IMR-90 (cell line): ENCODE measurements at regions not wholly inside any gene's neighbourhood (a gene's known extent, or its start where the extent isn't known, plus 50 kb on each side); places are given as distances from the start of the nearest gene placed in this dataset.
"Not testable (repeated sequence)": the region's sequence is repeated elsewhere in the genome, so short reads cannot be mapped to it uniquely, and the experiment has no call there.

Experiments used
- ATAC-seq: fragments of 200-7000 bp; cut with Tn5 transposase; 2 replicates; pipeline ENCODE4 v1.9.1; 2020; ENCODE audit warnings: low read depth, mild to moderate bottlenecking, moderate library complexity
- BruUV-seq: library from RNA; stranded (reverse); fragments of 400-500 nt; replicated peaks from 2 replicates; lab custom pipeline; 2021; lab: Mats Ljungman, UMichigan
- CTCF ChIA-PET: fragments of 300-600 bp; formaldehyde crosslinking; extraction: SDS; loops from one replicate; lab custom pipeline; 2021; ENCODE audit warnings: antibody characterized with exemption; lab: Yijun Ruan, JAX
- POLR2A ChIA-PET: fragments of 300-600 bp; sonication (Branson Sonifier 250); formaldehyde crosslinking; loops from one replicate; lab custom pipeline; 2022; ENCODE audit warnings: antibody characterized with exemption; ENCODE audit not compliant: unreplicated experiment; lab: Charles Lee
- DNase-seq: peaks from one replicate; pipeline ENCODE4 v3.0.0; 2013
- H2AFZ ChIP-seq: replicated peaks from 2 replicates; pipeline ENCODE3; 2013; ENCODE audit warnings: low read length, mild to moderate bottlenecking; ENCODE audit not compliant: poor library complexity
- H2AK5ac ChIP-seq: 2 replicates; pipeline ENCODE4 v1.6.1; 2013; ENCODE audit warnings: low read depth, low read length, inconsistent platforms
- H2AK9ac ChIP-seq: replicated peaks from 2 replicates; pipeline ENCODE3; 2013; ENCODE audit warnings: mild to moderate bottlenecking, low read depth, low read length, moderate library complexity; ENCODE audit not compliant: poor library complexity
- H2BK120ac ChIP-seq: 2 replicates; pipeline ENCODE4 v1.6.1; 2013; ENCODE audit warnings: low read depth, low read length, inconsistent platforms
- H2BK15ac ChIP-seq: 3 replicates; pipeline ENCODE4 v1.6.1; 2013; ENCODE audit warnings: low read depth, low read length, inconsistent platforms
- H2BK20ac ChIP-seq: 2 replicates; pipeline ENCODE4 v1.6.1; 2013; ENCODE audit warnings: low read depth, mild to moderate bottlenecking, inconsistent platforms, low read length, moderate library complexity
- H2BK5ac ChIP-seq: 2 replicates; pipeline ENCODE4 v1.6.1; 2013; ENCODE audit warnings: mild to moderate bottlenecking, low read depth, low read length, inconsistent platforms; ENCODE audit not compliant: poor library complexity, severe bottlenecking
- H3K14ac ChIP-seq: replicated peaks from 2 replicates; pipeline ENCODE4 v1.6.1; 2013; ENCODE audit warnings: low read depth, low read length, inconsistent platforms
- H3K18ac ChIP-seq: 2 replicates; pipeline ENCODE4 v1.6.1; 2013; ENCODE audit warnings: low read depth, low read length, control low read depth
- H3K23ac ChIP-seq: 2 replicates; pipeline ENCODE4 v1.6.1; 2013; ENCODE audit warnings: low read depth, low read length, inconsistent platforms
- H3K27ac ChIP-seq: 2 replicates; pipeline ENCODE4 v1.5.1; 2013; ENCODE audit warnings: mild to moderate bottlenecking, control low read depth, low read length; ENCODE audit not compliant: insufficient read depth
- H3K27me3 ChIP-seq: 2 replicates; pipeline ENCODE4 v1.6.1; 2013; ENCODE audit warnings: low read length; ENCODE audit not compliant: control insufficient read depth, insufficient read depth
- H3K36me3 ChIP-seq: 2 replicates; pipeline ENCODE4 v1.6.1; 2013; ENCODE audit warnings: low read length, mixed read lengths; ENCODE audit not compliant: control insufficient read depth, insufficient read depth
- H3K4ac ChIP-seq: 2 replicates; pipeline ENCODE4 v1.6.1; 2013; ENCODE audit warnings: low read depth, low read length, inconsistent platforms
- H3K4me1 ChIP-seq: 2 replicates; pipeline ENCODE4 v1.6.1; 2013; ENCODE audit warnings: low read length, mixed read lengths; ENCODE audit not compliant: control insufficient read depth, insufficient read depth
- H3K4me2 ChIP-seq: 2 replicates; pipeline ENCODE4 v1.6.1; 2013; ENCODE audit warnings: low read depth, mild to moderate bottlenecking, control low read depth, low read length, moderate library complexity
- H3K4me3 ChIP-seq: 2 replicates; pipeline ENCODE4 v1.5.1; 2013; ENCODE audit warnings: low read depth, mild to moderate bottlenecking, control low read depth, low read length, moderate library complexity; ENCODE audit not compliant: insufficient read depth
- H3K56ac ChIP-seq: 2 replicates; pipeline ENCODE4 v1.6.1; 2013; ENCODE audit warnings: low read length, inconsistent platforms; ENCODE audit not compliant: insufficient read depth; ENCODE audit errors: extremely low read depth
- H3K79me1 ChIP-seq, 2 experiments: 2 replicates each; pipeline ENCODE4 v1.6.1; 2013; ENCODE audit warnings: low read length in 2 of 2, inconsistent platforms in 1 of 2, low read depth in 1 of 2
- H3K9ac ChIP-seq: 2 replicates; pipeline ENCODE4 v1.6.1; 2013; ENCODE audit warnings: low read depth, low read length, control low read depth
- H3K9me1 ChIP-seq: 2 replicates; pipeline ENCODE4 v1.6.1; 2013; ENCODE audit warnings: low read length, inconsistent platforms; ENCODE audit not compliant: insufficient read depth
- H3K9me3 ChIP-seq: 2 replicates; pipeline ENCODE4 v1.6.1; 2013; ENCODE audit warnings: low read length; ENCODE audit not compliant: control insufficient read depth, insufficient read depth
- H4K20me1 ChIP-seq: 2 replicates; pipeline ENCODE4 v1.6.1; 2013; ENCODE audit warnings: low read length, inconsistent platforms; ENCODE audit not compliant: insufficient read depth
- H4K5ac ChIP-seq: 2 replicates; pipeline ENCODE4 v1.6.1; 2013; ENCODE audit warnings: mild to moderate bottlenecking, low read depth, low read length, control low read depth
- H4K8ac ChIP-seq, 2 experiments: 2 replicates each; pipeline ENCODE4 v1.6.1; 2013; ENCODE audit warnings: low read depth in 2 of 2, low read length in 2 of 2, control low read depth in 1 of 2, inconsistent platforms in 1 of 2
- H4K91ac ChIP-seq: 2 replicates; pipeline ENCODE4 v1.6.1; 2013; ENCODE audit warnings: low read depth, low read length, inconsistent platforms; ENCODE audit not compliant: insufficient read depth
- WGBS, 2 experiments: methylation state at CpG; one replicate each; pipeline versions ENCODE4 v1.1.5 to v1.1.7; 2013; ENCODE audit warnings: missing lambda C conversion rate in 2 of 2; ENCODE audit not compliant: insufficient read length in 1 of 2; ENCODE audit errors: extremely low coverage in 2 of 2; 5-methylcytosine and 5-hydroxymethylcytosine counted together
- dilution Hi-C: fragments of 300-500 bp; cut with HindIII; formaldehyde crosslinking; loops from one replicate; pipeline ENCODE4 v1.14.3; 2018; ENCODE audit warnings: low sequenced_read_pairs; ENCODE audit not compliant: unreplicated experiment
- in situ Hi-C: fragments of 300-500 bp; cut with MboI; formaldehyde crosslinking; loops from 3 replicates; pipeline ENCODE4 v1.14.3; 2019; ENCODE audit warnings: low sequenced_read_pairs, inconsistent platforms, mixed read lengths
- intact Hi-C: fragments of 100-400 bp; cut with micrococcal nuclease; formaldehyde crosslinking; loops from 2 replicates; pipeline ENCODE4 v1.10.0; 2022

GRCh38 chr20:25978450-25979190 lies 282.0 kb upstream of the ZNF337 start:
- H3K27me3 ChIP-seq, H2BK5ac ChIP-seq, BruUV-seq, POLR2A ChIA-PET, H3K18ac ChIP-seq, H2BK20ac ChIP-seq, ATAC-seq, H3K9me3 ChIP-seq, dilution Hi-C loops, H3K9me1 ChIP-seq, H4K20me1 ChIP-seq, H2BK15ac ChIP-seq, intact Hi-C loops, H3K4ac ChIP-seq, H3K4me3 ChIP-seq, H3K36me3 ChIP-seq, H4K91ac ChIP-seq, H3K9ac ChIP-seq, H3K27ac ChIP-seq, H3K79me1 ChIP-seq, H2AFZ ChIP-seq, H4K8ac ChIP-seq, DNase-seq, H2AK5ac ChIP-seq, H4K5ac ChIP-seq, H2BK120ac ChIP-seq, H2AK9ac ChIP-seq, H3K14ac ChIP-seq, H3K4me2 ChIP-seq, H3K4me1 ChIP-seq, H3K56ac ChIP-seq, H3K23ac ChIP-seq, CTCF ChIA-PET: not testable (repeated sequence)
- in situ Hi-C loops: loop anchor here (25.0 kb wide), 5 partner anchors 116 to 816 kb away; partner anchors contain the start of gene ZNF337
- 100% methylated on average over 2 of the region's 10 CpGs; no CpG with 5 or more reads in 1 of the 2 experiments for WGBS, 2 experiments

GRCh38 chr20:25975816-25976215 lies 279.2 kb upstream of the ZNF337 start:
- H3K4me1 ChIP-seq, H2AFZ ChIP-seq, H2BK20ac ChIP-seq, CTCF ChIA-PET, H4K8ac ChIP-seq, dilution Hi-C loops, H3K9me1 ChIP-seq, H3K27ac ChIP-seq, ATAC-seq, H3K18ac ChIP-seq, BruUV-seq, H3K27me3 ChIP-seq, intact Hi-C loops, DNase-seq, H3K14ac ChIP-seq, H3K9ac ChIP-seq, H2BK15ac ChIP-seq, H3K9me3 ChIP-seq, H3K4me2 ChIP-seq, H3K56ac ChIP-seq, H3K23ac ChIP-seq, H3K36me3 ChIP-seq, H2BK120ac ChIP-seq, H2AK9ac ChIP-seq, H4K91ac ChIP-seq, H3K79me1 ChIP-seq, H2AK5ac ChIP-seq, H4K20me1 ChIP-seq, H2BK5ac ChIP-seq, H3K4ac ChIP-seq, H3K4me3 ChIP-seq, H4K5ac ChIP-seq, POLR2A ChIA-PET: not testable (repeated sequence)
- WGBS, 2 experiments: no CpG with 5 or more reads among the region's 3 CpGs
- in situ Hi-C loops: loop anchor here (25.0 kb wide), 5 partner anchors 114 to 814 kb away; partner anchors contain the start of gene ZNF337
